ENCODE measurements at regions not wholly inside any gene's neighbourhood (a gene's known extent, or its start where the extent isn't known, plus 50 kb on each side); places are given as distances from the start of the nearest gene placed in this dataset.

- TF ChIP-seq ZBTB7A (tag by site-specific recombination; IDR thresholded peaks at IDR 0.05; ENCODE audit: low read depth) (no peak), ZBTB20 (tag by site-specific recombination; IDR thresholded peaks at IDR 0.05) (no peak), ZNF211 (tag by site-specific recombination; IDR thresholded peaks at IDR 0.05; ENCODE audit: low read depth) (no peak), ZNF202 (tag by site-specific recombination; IDR thresholded peaks at IDR 0.05; ENCODE audit: borderline replicate concordance) (no peak), ZNF596 (tag by site-specific recombination; IDR thresholded peaks at IDR 0.05) (no peak)
These were observed 71.6 kb upstream of the KLF6 start (continued) for GRCh38 chr10:3856593-3856992.

GRCh38 chr10:3853547-3854303 lies 68.7 kb upstream of the KLF6 start:
- Histone ChIP-seq H3K36me3 (ENCODE audit: control insufficient read depth in 2 of 2, insufficient read depth in 1 of 2, low read length in 2 of 2) (no peaks in the 10 kb centered on the region), H3K9me3 (ENCODE audit: control insufficient read depth, insufficient read depth, low read depth, low read length) (no peaks in the 10 kb centered on the region), H3K4me3 (ENCODE audit: low read depth, low read length) (no peak overlapping the region), H3K4me1 (ENCODE audit: control insufficient read depth, insufficient read depth, low read length) (peaks cover 15% of the 10 kb centered on the region), H3K27ac (ENCODE audit: extremely low read depth, low read depth, low read length) (peak overlapping the region; percentile 52)
- POLR2A ChIA-PET, result interaction anchor here (1.0 to 3.5 kb wide), 2 partner anchors 69 kb away, joined by 4 to 57 read pairs; partner anchors contain the start of gene KLF6
- CTCF ChIA-PET, result interaction anchor here (0.6 to 1.0 kb wide), 2 partner anchors 8 to 321 kb away, joined by 3 to 4 read pairs; no protein-coding TSS in a partner anchor
- TF ChIP-seq ZSCAN23 (tag by site-specific recombination; IDR thresholded peaks at IDR 0.05), result no peak
- TF ChIP-seq ZNF544 (tag by site-specific recombination; IDR thresholded peaks at IDR 0.05), result no peak
- no peak for TF ChIP-seq ZNF571 (tag by site-specific recombination; IDR thresholded peaks at IDR 0.05)
- TF ChIP-seq MEIS1 (CRISPR knock-in tag; IDR thresholded peaks at IDR 0.05; ENCODE audit: borderline replicate concordance), result no peak
- no peak for TF ChIP-seq REST (tag by site-specific recombination; IDR thresholded peaks at IDR 0.05)
- TF ChIP-seq, protein P1, sequence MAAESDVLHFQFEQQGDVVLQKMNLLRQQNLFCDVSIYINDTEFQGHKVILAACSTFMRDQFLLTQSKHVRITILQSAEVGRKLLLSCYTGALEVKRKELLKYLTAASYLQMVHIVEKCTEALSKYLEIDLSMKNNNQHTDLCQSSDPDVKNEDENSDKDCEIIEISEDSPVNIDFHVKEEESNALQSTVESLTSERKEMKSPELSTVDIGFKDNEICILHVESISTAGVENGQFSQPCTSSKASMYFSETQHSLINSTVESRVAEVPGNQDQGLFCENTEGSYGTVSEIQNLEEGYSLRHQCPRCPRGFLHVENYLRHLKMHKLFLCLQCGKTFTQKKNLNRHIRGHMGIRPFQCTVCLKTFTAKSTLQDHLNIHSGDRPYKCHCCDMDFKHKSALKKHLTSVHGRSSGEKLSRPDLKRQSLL (tag by site-specific recombination; IDR thresholded peaks at IDR 0.05), result 0 out of 2 replicates have a peak, but pooled peaks have one; percentile 37
- no peak for TF ChIP-seq ZNF449 (tag by site-specific recombination; IDR thresholded peaks at IDR 0.05)
- peak; percentile 83 for TF ChIP-seq SCRT2 (tag by site-specific recombination; IDR thresholded peaks at IDR 0.05)
- no peak for TF ChIP-seq ZNF777 (tag by site-specific recombination; IDR thresholded peaks at IDR 0.05; ENCODE audit: borderline replicate concordance)
- no peak for TF ChIP-seq SP7 (tag by site-specific recombination; IDR thresholded peaks at IDR 0.05)
- TF ChIP-seq ZNF514 (tag by site-specific recombination; IDR thresholded peaks at IDR 0.05), result no peak
- TF ChIP-seq ZNF184 (tag by site-specific recombination; IDR thresholded peaks at IDR 0.05), result no peak
- TF ChIP-seq, protein P2, sequence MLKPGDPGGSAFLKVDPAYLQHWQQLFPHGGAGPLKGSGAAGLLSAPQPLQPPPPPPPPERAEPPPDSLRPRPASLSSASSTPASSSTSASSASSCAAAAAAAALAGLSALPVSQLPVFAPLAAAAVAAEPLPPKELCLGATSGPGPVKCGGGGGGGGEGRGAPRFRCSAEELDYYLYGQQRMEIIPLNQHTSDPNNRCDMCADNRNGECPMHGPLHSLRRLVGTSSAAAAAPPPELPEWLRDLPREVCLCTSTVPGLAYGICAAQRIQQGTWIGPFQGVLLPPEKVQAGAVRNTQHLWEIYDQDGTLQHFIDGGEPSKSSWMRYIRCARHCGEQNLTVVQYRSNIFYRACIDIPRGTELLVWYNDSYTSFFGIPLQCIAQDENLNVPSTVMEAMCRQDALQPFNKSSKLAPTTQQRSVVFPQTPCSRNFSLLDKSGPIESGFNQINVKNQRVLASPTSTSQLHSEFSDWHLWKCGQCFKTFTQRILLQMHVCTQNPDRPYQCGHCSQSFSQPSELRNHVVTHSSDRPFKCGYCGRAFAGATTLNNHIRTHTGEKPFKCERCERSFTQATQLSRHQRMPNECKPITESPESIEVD (tag by site-specific recombination; IDR thresholded peaks at IDR 0.05), result 0 out of 2 replicates have a peak, but pooled peaks have one; percentile 19
- TF ChIP-seq ZNF600 (tag by site-specific recombination; IDR thresholded peaks at IDR 0.05), result peak; percentile 92
- TF ChIP-seq ZNF707 (tag by site-specific recombination; IDR thresholded peaks at IDR 0.05), result no peak
- TF ChIP-seq ZNF501 (tag by site-specific recombination; IDR thresholded peaks at IDR 0.05), result no peak
- TF ChIP-seq ZNF335 (tag by site-specific recombination; conservative IDR thresholded peaks at IDR 0.05), result peak; percentile 32; the same call in 1 of the 2 replicates
- TF ChIP-seq REPIN1 (tag by site-specific recombination; IDR thresholded peaks at IDR 0.05; ENCODE audit: low read depth), result no peak
- TF ChIP-seq ZNF302 (tag by site-specific recombination; IDR thresholded peaks at IDR 0.05; ENCODE audit: low read depth), result no peak
- TF ChIP-seq SCRT1 (tag by site-specific recombination; IDR thresholded peaks at IDR 0.05; ENCODE audit: borderline replicate concordance), result peak; percentile 74
- 0 out of 2 replicates have a peak, but pooled peaks have one; percentile 17 for TF ChIP-seq ZNF660 (tag by site-specific recombination; IDR thresholded peaks at IDR 0.05)
- no peak for TF ChIP-seq ZNF623 (tag by site-specific recombination; IDR thresholded peaks at IDR 0.05)
- TF ChIP-seq ZNF157 (tag by site-specific recombination; IDR thresholded peaks at IDR 0.05), result no peak
- no peak for TF ChIP-seq WT1 (tag by site-specific recombination; IDR thresholded peaks at IDR 0.05)
- no peak for TF ChIP-seq ZNF549 (tag by site-specific recombination; IDR thresholded peaks at IDR 0.05)
